H54 (cell line): ENCODE measurements at regions not wholly inside any gene's neighbourhood (a gene's known extent, or its start where the extent isn't known, plus 50 kb on each side); places are given as distances from the start of the nearest gene placed in this dataset.

Experiments used
- DNase-seq: peaks from one replicate; pipeline ENCODE4 v3.0.0; 2011; ENCODE audit warnings: low spot score, mixed read lengths; ENCODE audit not compliant: insufficient read length
- FAIRE-seq: peaks from 3 replicates; lab custom pipeline; 2011; peaks lifted over from hg19 to GRCh38; lab: Jason Lieb, UNC
- POLR2A ChIP-seq: IDR thresholded peaks from 2 replicates; pipeline ENCODE4 v1.6.1; 2011; ENCODE audit warnings: low read depth, mild to moderate bottlenecking, low read length

GRCh38 chr1:217214551-217214950 is 416.3 kb downstream of the GPATCH2 start:
- FAIRE-seq = no peak
- TF ChIP-seq POLR2A = no peak
- no peak for DNase-seq

DNA sequence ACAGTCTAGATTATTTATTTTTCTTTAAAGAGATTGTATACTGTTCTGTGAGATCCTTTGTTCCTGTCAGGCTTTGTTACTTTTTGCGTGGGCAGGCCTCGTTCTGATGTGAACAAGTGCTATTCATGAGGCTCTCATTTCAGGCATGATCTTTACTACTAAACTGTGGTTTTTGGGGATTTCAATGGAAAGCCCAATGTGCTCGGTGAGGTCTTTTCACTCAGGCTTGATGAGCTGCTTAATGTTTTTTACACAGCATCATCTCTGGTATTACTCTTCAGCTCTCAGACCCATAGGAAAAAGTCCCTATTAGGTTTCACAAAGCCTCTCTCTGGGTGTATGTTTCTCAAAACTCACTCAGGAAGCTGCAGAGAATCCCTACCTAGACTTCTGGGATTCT is 419.4 kb downstream of the GPATCH2 start:
- FAIRE-seq (no peak), DNase-seq (no peak)
- TF ChIP-seq POLR2A = no peak

DNA sequence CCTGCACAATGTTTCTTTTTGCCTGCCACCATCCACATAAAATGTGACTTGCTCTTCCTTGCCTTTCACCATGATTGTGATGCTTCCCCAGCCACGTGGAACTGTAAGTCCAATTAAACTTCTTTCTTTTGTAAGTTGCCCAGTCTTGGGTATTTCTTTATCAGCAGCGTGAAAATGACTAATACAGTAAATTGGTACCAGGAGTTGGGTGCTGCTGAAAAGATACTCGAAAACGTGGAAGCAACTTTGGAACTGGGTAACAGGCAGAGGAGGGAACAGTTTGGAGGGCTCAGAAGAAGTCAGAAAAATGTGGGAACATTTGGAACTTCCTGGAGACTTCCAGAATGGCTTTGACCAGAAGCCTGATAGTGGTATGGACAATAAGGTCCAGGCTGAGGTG is 425.3 kb downstream of the GPATCH2 start:
- no peak for TF ChIP-seq POLR2A
- FAIRE-seq (no peak), DNase-seq (no peak)

- DNase-seq (no peak), FAIRE-seq (no peak)
- no peak for TF ChIP-seq POLR2A
These were observed 434.3 kb downstream of the GPATCH2 start for GRCh38 chr1:217196616-217197015.

DNA sequence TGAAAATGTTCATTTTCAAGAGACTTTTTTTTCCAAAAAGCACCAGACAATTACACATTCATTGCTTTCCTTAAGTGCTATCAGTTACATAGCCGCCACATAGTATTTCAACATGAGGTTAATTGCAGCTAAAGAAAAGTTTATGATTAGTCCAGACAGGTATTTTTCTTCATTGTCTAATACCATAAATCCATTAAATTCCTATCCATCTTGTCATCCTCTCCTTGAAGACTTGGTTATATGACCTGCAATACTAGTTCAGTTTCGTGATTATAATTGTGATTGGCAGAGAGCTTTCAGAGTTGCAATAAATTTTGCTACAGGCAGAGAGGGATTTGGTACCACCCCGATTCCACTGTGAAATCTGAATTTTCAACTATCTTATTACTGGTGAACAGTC is 437.7 kb downstream of the GPATCH2 start:
- TF ChIP-seq POLR2A = no peak
- FAIRE-seq (no peak), DNase-seq (no peak)

DNA sequence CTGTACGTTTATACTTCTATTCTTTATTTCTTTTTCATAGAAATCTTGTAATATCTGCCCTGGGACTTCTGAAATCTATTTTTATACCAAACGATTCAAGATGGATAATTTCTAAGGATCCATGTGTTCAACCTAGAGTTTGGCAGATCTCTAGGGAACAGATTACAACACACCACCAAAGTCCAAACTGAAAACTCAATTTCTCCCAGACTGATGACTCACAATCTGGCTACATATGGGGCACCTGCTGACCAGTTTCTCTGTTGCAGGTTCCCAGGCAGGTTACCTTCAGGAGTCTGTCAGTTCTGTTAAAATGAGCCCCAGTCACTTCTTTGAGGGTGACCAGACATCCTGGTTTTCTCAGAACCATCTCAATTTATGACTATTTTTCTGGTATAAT is 439.4 kb downstream of the GPATCH2 start:
- TF ChIP-seq POLR2A = no peak
- no peak for FAIRE-seq
- no peak for DNase-seq

- no peak for FAIRE-seq
- no peak for TF ChIP-seq POLR2A
- DNase-seq = no peak
These were observed 440.5 kb downstream of the GPATCH2 start for GRCh38 chr1:217190359-217190758.

- no peak for DNase-seq
- no peak for TF ChIP-seq POLR2A
- FAIRE-seq = no peak
These were observed 441.5 kb downstream of the GPATCH2 start for GRCh38 chr1:217189362-217189761.

DNA sequence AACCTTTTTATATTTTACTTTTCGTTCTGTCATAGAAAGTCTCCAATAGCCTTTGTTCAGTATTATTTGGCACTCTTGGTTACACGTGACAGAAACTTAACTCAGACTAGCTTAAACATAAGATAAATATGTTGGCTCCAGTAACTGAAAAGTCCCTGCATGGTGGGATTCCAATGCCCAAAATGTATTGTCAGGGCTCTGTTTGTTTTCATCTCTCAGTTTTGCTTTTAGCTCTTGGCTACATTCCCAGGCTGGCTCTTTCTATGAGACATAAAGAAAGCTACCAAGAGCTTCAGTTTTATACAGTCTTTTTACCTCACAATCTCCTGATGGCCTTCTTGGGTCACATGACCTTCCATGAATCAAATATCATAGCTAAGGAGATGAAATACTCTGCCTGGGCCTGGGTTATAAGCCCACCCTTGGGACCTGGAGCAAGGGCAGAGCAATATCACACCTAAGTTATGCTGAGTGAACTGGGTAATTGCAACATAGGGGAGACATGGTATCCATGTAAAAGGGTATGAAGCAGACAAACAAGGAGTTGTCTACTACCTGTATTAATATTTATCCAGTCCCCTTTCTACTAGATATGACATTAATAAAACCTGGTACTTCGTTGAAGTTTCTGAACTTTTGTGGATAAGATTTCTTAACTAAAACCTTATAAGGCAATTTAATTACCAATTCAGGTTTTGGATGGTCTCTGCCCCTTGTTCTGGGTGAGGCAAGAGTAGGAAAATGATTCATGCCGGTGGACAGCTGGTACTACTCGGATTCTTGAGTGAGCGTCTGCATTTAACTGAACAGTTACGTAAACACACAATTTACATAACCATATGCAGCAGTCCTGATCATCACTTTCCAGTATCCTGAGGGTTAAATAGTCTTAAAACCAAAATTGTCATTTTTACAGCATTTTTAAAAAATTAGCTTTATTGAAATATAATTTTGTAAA is 442.3 kb downstream of the GPATCH2 start:
- TF ChIP-seq POLR2A = no peak
- FAIRE-seq (no peak), DNase-seq (no peak)

GRCh38 chr1:217186664-217187063 is 444.2 kb downstream of the GPATCH2 start:
- DNase-seq (no peak), FAIRE-seq (no peak)
- TF ChIP-seq POLR2A = no peak

- FAIRE-seq = no peak
- TF ChIP-seq POLR2A = no peak
- DNase-seq = no peak
These were observed 446.0 kb downstream of the GPATCH2 start for GRCh38 chr1:217184854-217185253.

- DNase-seq (no peak), FAIRE-seq (no peak)
- TF ChIP-seq POLR2A = no peak
These were observed 447.9 kb downstream of the GPATCH2 start for GRCh38 chr1:217182992-217183391.

GRCh38 chr1:217181756-217182155 is 449.1 kb downstream of the GPATCH2 start:
- FAIRE-seq = no peak
- TF ChIP-seq POLR2A = no peak
- no peak for DNase-seq

DNA sequence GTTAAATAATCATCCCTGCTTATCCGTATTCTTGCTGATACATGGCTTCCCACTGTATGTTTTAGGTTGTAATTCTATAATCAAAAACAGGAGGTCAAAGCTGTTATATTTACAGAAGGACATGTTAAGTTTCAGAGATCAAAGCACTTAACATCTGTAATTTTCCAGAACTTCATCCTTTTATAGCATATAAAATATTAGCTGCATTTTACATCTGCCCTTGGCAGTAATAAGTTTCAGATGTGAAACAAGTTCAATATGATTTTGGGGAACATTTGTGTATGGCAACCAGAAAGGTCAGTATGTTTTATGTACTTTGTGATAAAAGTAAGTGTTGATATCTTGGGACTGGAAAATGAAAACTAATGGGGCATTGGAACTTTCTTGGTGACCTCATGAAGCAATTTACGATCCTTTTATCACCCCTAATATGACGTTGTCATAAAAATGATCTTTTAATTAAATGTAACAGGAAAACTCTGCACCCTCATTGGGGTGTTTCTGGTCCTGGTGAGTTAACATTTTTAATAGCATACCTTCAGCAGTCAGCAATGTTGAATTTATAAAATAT is 449.6 kb downstream of the GPATCH2 start:
- DNase-seq (no peak), FAIRE-seq (no peak)
- TF ChIP-seq POLR2A = no peak

DNA sequence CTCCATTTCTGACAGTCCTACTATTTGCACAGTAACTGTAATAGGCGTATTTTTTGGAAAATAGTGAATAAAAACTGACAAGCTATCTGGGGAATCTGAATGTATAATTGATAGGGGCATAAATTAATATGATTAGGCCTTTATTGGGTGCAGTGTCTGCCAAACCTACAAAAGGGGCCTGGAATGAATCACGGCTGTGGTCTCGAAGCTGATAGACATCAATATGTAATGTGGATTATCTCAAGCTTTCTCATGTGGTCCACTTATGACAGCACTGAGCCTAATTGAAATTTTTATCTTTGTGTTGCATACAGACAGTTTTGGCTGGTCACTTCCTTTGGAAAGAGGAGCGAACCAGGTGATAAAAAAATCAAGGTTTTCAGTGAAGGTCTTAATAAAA is 450.4 kb downstream of the GPATCH2 start:
- DNase-seq = no peak
- no peak for TF ChIP-seq POLR2A
- FAIRE-seq = no peak
